ENCODE measurements at regions not wholly inside any gene's neighbourhood (a gene's known extent, or its start where the extent isn't known, plus 50 kb on each side); places are given as distances from the start of the nearest gene placed in this dataset.

GRCh38 chr2:126534478-126534877 lies 121.5 kb upstream of the GYPC start:
- DNase-seq (no peak), ATAC-seq (no peak)
- no peak for TF ChIP-seq CTCF (IDR thresholded peaks at IDR 0.05)
- intact Hi-C loops (cut with DNase I): no loop called here
- Histone ChIP-seq H3K4me3 (no peak overlapping the region), H3K27ac (no peak overlapping the region), H3K36me3 (no peaks in the 10 kb centered on the region), H3K4me1 (no peaks in the 10 kb centered on the region), H3K27me3 (no peaks in the 10 kb centered on the region), H3K9me3 (no peaks in the 10 kb centered on the region)

GRCh38 chr2:126535408-126535807 lies 120.5 kb upstream of the GYPC start:
- Histone ChIP-seq H3K27ac (no peak overlapping the region), H3K4me1 (no peaks in the 10 kb centered on the region), H3K9me3 (no peaks in the 10 kb centered on the region), H3K27me3 (no peaks in the 10 kb centered on the region), H3K36me3 (no peaks in the 10 kb centered on the region), H3K4me3 (no peak overlapping the region)
- intact Hi-C loops (cut with DNase I): no loop called here
- TF ChIP-seq CTCF (IDR thresholded peaks at IDR 0.05): no peak
- DNase-seq (no peak), ATAC-seq (no peak)

- Histone ChIP-seq H3K27me3 (no peaks in the 10 kb centered on the region), H3K36me3 (no peaks in the 10 kb centered on the region), H3K4me1 (no peaks in the 10 kb centered on the region), H3K9me3 (no peaks in the 10 kb centered on the region), H3K4me3 (no peak overlapping the region), H3K27ac (no peak overlapping the region)
- intact Hi-C loops (cut with DNase I): no loop called here
- ATAC-seq: no peak
- DNase-seq: no peak
- no peak for TF ChIP-seq CTCF (IDR thresholded peaks at IDR 0.05)
Measured at GRCh38 chr2:126536605-126537200, 119.3 kb upstream of the GYPC start.

- ATAC-seq (no peak), DNase-seq (no peak)
- Histone ChIP-seq H3K9me3 (peaks cover 12% of the 10 kb centered on the region), H3K4me3 (no peak overlapping the region), H3K36me3 (no peaks in the 10 kb centered on the region), H3K4me1 (no peaks in the 10 kb centered on the region), H3K27ac (no peak overlapping the region), H3K27me3 (no peaks in the 10 kb centered on the region)
- no peak for TF ChIP-seq CTCF (IDR thresholded peaks at IDR 0.05)
- intact Hi-C loops (cut with DNase I): no loop called here
Measured at GRCh38 chr2:126539101-126539500, 116.9 kb upstream of the GYPC start.

GRCh38 chr2:126542247-126542646 lies 113.7 kb upstream of the GYPC start:
- no peaks in the 10 kb centered on the region for H3K4me1 ChIP-seq
- H3K9me3 ChIP-seq: peaks cover 12% of the 10 kb centered on the region
- H3K27me3 ChIP-seq: no peaks in the 10 kb centered on the region
- DNase-seq: no peak
- no peak for ATAC-seq
- intact Hi-C loops (cut with DNase I): no loop called here
- H3K36me3 ChIP-seq: no peaks in the 10 kb centered on the region
- no peak for TF ChIP-seq CTCF (IDR thresholded peaks at IDR 0.05)
- H3K4me3 ChIP-seq: no peak overlapping the region
- no peak overlapping the region for H3K27ac ChIP-seq

- ATAC-seq (no peak), DNase-seq (no peak)
- intact Hi-C loops (cut with DNase I): no loop called here
- Histone ChIP-seq H3K27me3 (no peaks in the 10 kb centered on the region), H3K36me3 (no peaks in the 10 kb centered on the region), H3K4me3 (no peak overlapping the region), H3K27ac (no peak overlapping the region), H3K4me1 (no peaks in the 10 kb centered on the region), H3K9me3 (peaks cover 12% of the 10 kb centered on the region)
- no peak for TF ChIP-seq CTCF (IDR thresholded peaks at IDR 0.05)
Measured at GRCh38 chr2:126543081-126543480, 112.9 kb upstream of the GYPC start.

Measured in upper lobe of right lung (tissue), 1 donor.